ENCODE measurements at regions not wholly inside any gene's neighbourhood (a gene's known extent, or its start where the extent isn't known, plus 50 kb on each side); places are given as distances from the start of the nearest gene placed in this dataset.

- TF ChIP-seq CTCF (IDR thresholded peaks at IDR 0.05 in 4 of 5, conservative IDR thresholded peaks at IDR 0.05 in 1 of 5), result no peak
- TF ChIP-seq POLR2A (IDR thresholded peaks at IDR 0.05), result no peak
Measured at GRCh38 chr2:22996911-22997310, 388.1 kb upstream of the KLHL29 start.

All from gastrocnemius medialis (tissue), 4 donors.